Neural progenitor cell (in vitro differentiated cells): ENCODE measurements at regions not wholly inside any gene's neighbourhood (a gene's known extent, or its start where the extent isn't known, plus 50 kb on each side); places are given as distances from the start of the nearest gene placed in this dataset.

Experiments used
- DNase-seq: peaks from one replicate; pipeline ENCODE4 v3.0.0-alpha.2; 2016; ENCODE audit warnings: low spot score
- H2AFZ ChIP-seq: fragments of 200-600 bp; sonication (generic); replicated peaks from 2 replicates; pipeline ENCODE4 v1.6.1; 2016; ENCODE audit warnings: antibody characterized with exemption
- H3F3A ChIP-seq: fragments of 200-600 bp; sonication (generic); 2 replicates; pipeline ENCODE4 v1.6.1; 2016; ENCODE audit warnings: antibody characterized with exemption, low read depth
- H3K27ac ChIP-seq: fragments of 200-600 bp; sonication (generic); 2 replicates; pipeline ENCODE4 v1.5.1; 2016; ENCODE audit warnings: mild to moderate bottlenecking
- H3K27me3 ChIP-seq: fragments of 200-600 bp; sonication (generic); 2 replicates; pipeline ENCODE4 v1.6.1; 2016; ENCODE audit warnings: mild to moderate bottlenecking, moderate library complexity
- H3K36me3 ChIP-seq: fragments of 200-600 bp; sonication (generic); 2 replicates; pipeline ENCODE4 v1.5.1; 2016
- H3K4me1 ChIP-seq: fragments of 200-600 bp; sonication (generic); 2 replicates; pipeline ENCODE4 v1.6.1; 2016; ENCODE audit warnings: mixed run types
- H3K4me2 ChIP-seq: fragments of 200-600 bp; sonication (generic); 2 replicates; pipeline ENCODE4 v1.6.1; 2016
- H3K4me3 ChIP-seq: fragments of 200-600 bp; sonication (generic); 2 replicates; pipeline ENCODE4 v1.5.1; 2016
- H3K79me2 ChIP-seq: fragments of 200-600 bp; sonication (generic); 2 replicates; pipeline ENCODE4 v1.6.1; 2016; ENCODE audit warnings: low read depth
- H3K9ac ChIP-seq: fragments of 200-600 bp; sonication (generic); 2 replicates; pipeline ENCODE4 v1.6.1; 2016
- H3K9me3 ChIP-seq: fragments of 200-600 bp; sonication (generic); 2 replicates; pipeline ENCODE4 v1.5.1; 2016; ENCODE audit warnings: low read depth
- H4K20me1 ChIP-seq: fragments of 200-600 bp; sonication (generic); 2 replicates; pipeline ENCODE4 v1.6.1; 2016; ENCODE audit warnings: low read depth
- H3K27ac Mint-ChIP-seq: 3 replicates; pipeline ENCODE4 v1.8.0; 2021; ENCODE audit warnings: mixed read lengths
- H3K27me3 Mint-ChIP-seq: 2 replicates; pipeline ENCODE4 v1.8.0; 2022; ENCODE audit warnings: low read depth, mild to moderate bottlenecking, inconsistent platforms, moderate library complexity, mixed read lengths; ENCODE audit not compliant: insufficient read depth
- H3K36me3 Mint-ChIP-seq: 3 replicates; pipeline ENCODE4 v1.8.0; 2021; ENCODE audit warnings: mixed read lengths
- H3K4me1 Mint-ChIP-seq: 3 replicates; pipeline ENCODE4 v1.8.0; 2021; ENCODE audit warnings: mixed read lengths
- H3K4me3 Mint-ChIP-seq: 3 replicates; pipeline ENCODE4 v1.8.0; 2021; ENCODE audit warnings: mild to moderate bottlenecking, moderate library complexity, mixed read lengths
- H3K9me3 Mint-ChIP-seq: 3 replicates; pipeline ENCODE4 v1.8.0; 2020; ENCODE audit warnings: mixed read lengths
- EZH2 ChIP-seq: fragments of 200-600 bp; sonication (generic); IDR thresholded peaks from 2 replicates; pipeline ENCODE4 v1.6.1; 2017; ENCODE audit warnings: antibody characterized with exemption, mild to moderate bottlenecking, moderate library complexity
- EZH2phosphoT487 ChIP-seq: fragments of 200-600 bp; sonication (generic); IDR thresholded peaks from 2 replicates; pipeline ENCODE4 v1.6.1; 2017; ENCODE audit warnings: antibody characterized with exemption
- TF ChIP-seq, protein P1 (sequence below): fragments of 200-600 bp; sonication (generic); IDR thresholded peaks from 2 replicates; pipeline ENCODE4 v1.5.1; 2017; ENCODE audit warnings: antibody characterized with exemption, mild to moderate bottlenecking

DNA sequence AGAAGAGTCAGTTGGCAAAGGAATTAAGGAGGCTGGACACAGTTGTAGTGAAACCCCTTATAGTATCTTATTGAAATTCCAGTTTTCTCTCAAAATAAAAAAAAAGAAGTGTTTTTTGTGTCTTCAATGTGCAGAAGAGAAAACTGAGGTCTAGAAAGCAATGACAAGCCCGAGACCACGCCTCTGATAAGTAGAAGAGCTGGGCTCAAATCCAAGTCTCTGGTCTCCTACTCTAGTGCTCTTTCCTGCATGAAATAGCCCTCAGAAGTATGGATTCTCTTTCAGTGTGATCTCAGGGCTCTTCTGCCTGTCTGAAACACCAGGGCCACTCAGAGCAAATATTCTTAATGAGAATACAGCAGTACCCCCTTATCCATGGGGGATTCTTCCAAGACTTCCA, 200.9 kb downstream of the KIF18A start:
- no peaks in the 10 kb centered on the region for H3K36me3 ChIP-seq
- no peaks in the 10 kb centered on the region for H3K27me3 ChIP-seq
- no peak overlapping the region for H3K27ac Mint-ChIP-seq
- no peak overlapping the region for H2AFZ ChIP-seq
- no peak for DNase-seq
- TF ChIP-seq EZH2 (no peak), EZH2phosphoT487 (no peak)
- TF ChIP-seq, protein P1, sequence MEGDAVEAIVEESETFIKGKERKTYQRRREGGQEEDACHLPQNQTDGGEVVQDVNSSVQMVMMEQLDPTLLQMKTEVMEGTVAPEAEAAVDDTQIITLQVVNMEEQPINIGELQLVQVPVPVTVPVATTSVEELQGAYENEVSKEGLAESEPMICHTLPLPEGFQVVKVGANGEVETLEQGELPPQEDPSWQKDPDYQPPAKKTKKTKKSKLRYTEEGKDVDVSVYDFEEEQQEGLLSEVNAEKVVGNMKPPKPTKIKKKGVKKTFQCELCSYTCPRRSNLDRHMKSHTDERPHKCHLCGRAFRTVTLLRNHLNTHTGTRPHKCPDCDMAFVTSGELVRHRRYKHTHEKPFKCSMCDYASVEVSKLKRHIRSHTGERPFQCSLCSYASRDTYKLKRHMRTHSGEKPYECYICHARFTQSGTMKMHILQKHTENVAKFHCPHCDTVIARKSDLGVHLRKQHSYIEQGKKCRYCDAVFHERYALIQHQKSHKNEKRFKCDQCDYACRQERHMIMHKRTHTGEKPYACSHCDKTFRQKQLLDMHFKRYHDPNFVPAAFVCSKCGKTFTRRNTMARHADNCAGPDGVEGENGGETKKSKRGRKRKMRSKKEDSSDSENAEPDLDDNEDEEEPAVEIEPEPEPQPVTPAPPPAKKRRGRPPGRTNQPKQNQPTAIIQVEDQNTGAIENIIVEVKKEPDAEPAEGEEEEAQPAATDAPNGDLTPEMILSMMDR, result no peak
- H3K79me2 ChIP-seq, result no peaks in the 10 kb centered on the region
- H3K4me2 ChIP-seq, result no peak overlapping the region
- no peaks in the 10 kb centered on the region for H3K4me1 Mint-ChIP-seq
- H3K4me3 Mint-ChIP-seq, result no peak overlapping the region
- no peaks in the 10 kb centered on the region for H4K20me1 ChIP-seq
- no peak overlapping the region for H3K4me3 ChIP-seq
- H3F3A ChIP-seq, result no peaks in the 10 kb centered on the region
- H3K27me3 Mint-ChIP-seq, result no peaks in the 10 kb centered on the region
- H3K4me1 ChIP-seq, result no peaks in the 10 kb centered on the region
- no peaks in the 10 kb centered on the region for H3K9me3 Mint-ChIP-seq
- H3K27ac ChIP-seq, result no peak overlapping the region
- H3K9me3 ChIP-seq, result no peaks in the 10 kb centered on the region
- no peaks in the 10 kb centered on the region for H3K36me3 Mint-ChIP-seq
- H3K9ac ChIP-seq, result no peak overlapping the region

DNA sequence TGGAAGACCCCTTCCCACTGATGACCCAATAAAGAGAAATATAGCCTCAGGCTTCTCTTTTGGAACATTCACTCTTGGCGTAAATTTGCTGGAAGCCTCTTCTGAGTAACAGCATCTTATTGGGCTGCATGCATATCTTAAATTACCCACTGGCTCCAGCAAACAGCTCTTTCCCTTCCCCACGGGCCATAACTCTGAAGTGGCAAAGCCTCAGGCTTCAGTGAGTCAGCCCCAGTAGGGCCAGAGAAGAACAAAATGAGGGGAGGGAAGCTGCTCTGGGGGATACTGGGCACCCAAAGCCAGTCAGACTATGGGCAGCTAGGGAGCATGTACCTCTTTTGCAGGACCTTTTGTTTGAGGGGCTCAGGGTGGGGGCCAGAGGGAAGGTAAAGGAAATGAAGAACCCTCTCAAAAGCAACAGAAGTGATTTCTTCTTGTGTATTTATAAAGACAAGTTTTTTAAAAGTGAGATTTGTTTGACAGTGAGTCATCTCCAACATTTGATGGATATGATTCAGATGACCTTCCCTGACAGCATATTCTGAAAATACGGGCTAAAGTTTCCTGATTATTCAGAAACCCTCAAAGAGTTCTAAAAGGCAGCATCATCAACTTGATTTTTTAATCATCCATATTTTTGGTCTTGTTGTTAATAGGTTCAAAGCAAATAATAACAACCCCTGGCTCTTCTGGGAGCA, 203.4 kb downstream of the KIF18A start:
- no peaks in the 10 kb centered on the region for H3F3A ChIP-seq
- Mint-ChIP-seq H3K9me3 (no peaks in the 10 kb centered on the region), H3K27me3 (peaks cover 2% of the 10 kb centered on the region), H3K36me3 (no peaks in the 10 kb centered on the region), H3K4me3 (no peak overlapping the region), H3K27ac (no peak overlapping the region), H3K4me1 (no peaks in the 10 kb centered on the region)
- no peaks in the 10 kb centered on the region for H3K9me3 ChIP-seq
- DNase-seq, result no peak
- no peaks in the 10 kb centered on the region for H3K36me3 ChIP-seq
- H3K9ac ChIP-seq, result no peak overlapping the region
- no peaks in the 10 kb centered on the region for H3K27me3 ChIP-seq
- no peaks in the 10 kb centered on the region for H4K20me1 ChIP-seq
- H3K27ac ChIP-seq, result no peak overlapping the region
- no peak overlapping the region for H2AFZ ChIP-seq
- H3K4me3 ChIP-seq, result no peak overlapping the region
- H3K4me2 ChIP-seq, result no peak overlapping the region
- H3K79me2 ChIP-seq, result no peaks in the 10 kb centered on the region
- H3K4me1 ChIP-seq, result no peaks in the 10 kb centered on the region
- TF ChIP-seq EZH2phosphoT487 (no peak), EZH2 (no peak)
- TF ChIP-seq, protein P1, result no peak

DNA sequence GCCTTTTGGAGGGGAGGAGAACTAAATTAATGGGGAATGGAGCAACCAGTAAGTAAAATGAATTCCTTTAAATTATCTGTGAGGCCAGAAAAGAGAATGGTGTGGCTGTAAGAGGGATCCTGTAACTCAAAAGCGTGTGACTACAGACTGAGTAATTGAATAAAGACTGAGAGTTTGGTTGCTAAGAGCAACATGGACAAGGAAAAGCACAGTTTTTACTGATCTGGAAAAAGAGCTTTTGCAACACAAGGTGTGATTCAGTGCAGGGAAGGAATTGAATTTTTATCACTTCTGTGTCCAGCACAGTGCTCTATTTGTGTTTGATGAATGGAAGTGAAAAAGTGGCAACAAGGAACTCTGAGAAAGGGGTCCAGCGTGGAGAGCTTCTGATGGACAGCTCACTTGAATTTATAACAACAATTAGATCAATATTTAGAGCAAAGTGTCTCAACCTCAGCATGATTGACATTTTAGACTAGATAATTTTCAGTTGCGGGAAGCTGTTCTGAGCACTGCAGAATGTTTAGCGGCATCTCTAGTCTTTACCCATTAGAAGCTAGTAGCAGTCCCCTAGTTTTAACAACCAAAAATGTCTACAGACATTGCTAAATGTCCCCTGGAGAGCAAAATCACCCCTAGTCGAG, 202.8 kb upstream of the BDNF start:
- Mint-ChIP-seq H3K4me3 (no peak overlapping the region), H3K4me1 (no peaks in the 10 kb centered on the region), H3K36me3 (no peaks in the 10 kb centered on the region), H3K27ac (no peak overlapping the region), H3K9me3 (no peaks in the 10 kb centered on the region), H3K27me3 (peaks cover 2% of the 10 kb centered on the region)
- TF ChIP-seq EZH2phosphoT487 (no peak), EZH2 (no peak)
- TF ChIP-seq, protein P1, result no peak
- Histone ChIP-seq H2AFZ (no peak overlapping the region), H3K27ac (no peak overlapping the region), H3K9ac (no peak overlapping the region), H3K9me3 (no peaks in the 10 kb centered on the region), H3K4me3 (no peak overlapping the region), H3K27me3 (no peaks in the 10 kb centered on the region), H3K4me2 (no peak overlapping the region), H3K36me3 (no peaks in the 10 kb centered on the region), H4K20me1 (no peaks in the 10 kb centered on the region), H3K79me2 (no peaks in the 10 kb centered on the region), H3K4me1 (no peaks in the 10 kb centered on the region), H3F3A (no peaks in the 10 kb centered on the region)
- DNase-seq, result no peak
